ENCODE measurements at regions not wholly inside any gene's neighbourhood (a gene's known extent, or its start where the extent isn't known, plus 50 kb on each side); places are given as distances from the start of the nearest gene placed in this dataset.

DNA sequence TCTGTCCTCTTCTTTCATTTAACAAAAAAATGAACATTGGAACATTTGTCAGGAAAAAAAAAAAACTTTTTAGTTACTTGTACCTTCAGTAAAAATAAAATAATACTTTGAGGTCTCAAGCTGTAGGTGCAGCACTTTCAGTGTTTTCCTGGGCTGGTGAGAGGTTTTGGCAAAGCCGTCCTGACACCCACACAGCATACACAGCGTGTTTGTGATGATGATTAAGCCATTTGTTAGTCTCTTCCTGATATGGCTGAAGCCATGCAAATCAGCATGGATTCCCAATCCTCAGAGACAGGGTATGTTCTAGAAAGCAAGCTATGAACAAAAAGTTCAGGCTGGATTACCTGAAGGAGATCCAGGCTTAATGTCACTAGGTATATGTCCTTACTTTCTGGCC lies 236.8 kb downstream of the ZNF516 start:
- Histone ChIP-seq H3F3A (replicated peaks; ENCODE audit: low read depth) (no peaks in the 10 kb centered on the region), H3K4me3 (no peak overlapping the region), H3K79me2 (replicated peaks; ENCODE audit: insufficient read depth) (no peaks in the 10 kb centered on the region), H3K9me2 (ENCODE audit: insufficient read depth) (no peaks in the 10 kb centered on the region), H3K4me2 (peak overlapping the region; percentile 49), H3K27me3 (ENCODE audit: insufficient read depth) (no peaks in the 10 kb centered on the region), H4K20me1 (replicated peaks; ENCODE audit: insufficient read depth) (no peaks in the 10 kb centered on the region), H3K4me1 (ENCODE audit: insufficient read depth) (peaks cover 37% of the 10 kb centered on the region), H2AFZ (peak overlapping the region; percentile 65; the same call in 1 of the 2 replicates), H3K27ac (ENCODE audit: low read depth) (peak overlapping the region; percentile 46; the same call in 1 of the 2 replicates), H3K36me3 (ENCODE audit: insufficient read depth) (no peaks in the 10 kb centered on the region)
- no peak for TF ChIP-seq CTCF (conservative IDR thresholded peaks at IDR 0.05; ENCODE audit: low read depth in 2 of 2)
- no peak for TF ChIP-seq CREB1 (CRISPR knock-in tag; IDR thresholded peaks at IDR 0.05; ENCODE audit: low read depth)
- TF ChIP-seq EZH2phosphoT487 (IDR thresholded peaks at IDR 0.05; ENCODE audit: unreplicated experiment) = no peak
- TF ChIP-seq, protein P1, sequence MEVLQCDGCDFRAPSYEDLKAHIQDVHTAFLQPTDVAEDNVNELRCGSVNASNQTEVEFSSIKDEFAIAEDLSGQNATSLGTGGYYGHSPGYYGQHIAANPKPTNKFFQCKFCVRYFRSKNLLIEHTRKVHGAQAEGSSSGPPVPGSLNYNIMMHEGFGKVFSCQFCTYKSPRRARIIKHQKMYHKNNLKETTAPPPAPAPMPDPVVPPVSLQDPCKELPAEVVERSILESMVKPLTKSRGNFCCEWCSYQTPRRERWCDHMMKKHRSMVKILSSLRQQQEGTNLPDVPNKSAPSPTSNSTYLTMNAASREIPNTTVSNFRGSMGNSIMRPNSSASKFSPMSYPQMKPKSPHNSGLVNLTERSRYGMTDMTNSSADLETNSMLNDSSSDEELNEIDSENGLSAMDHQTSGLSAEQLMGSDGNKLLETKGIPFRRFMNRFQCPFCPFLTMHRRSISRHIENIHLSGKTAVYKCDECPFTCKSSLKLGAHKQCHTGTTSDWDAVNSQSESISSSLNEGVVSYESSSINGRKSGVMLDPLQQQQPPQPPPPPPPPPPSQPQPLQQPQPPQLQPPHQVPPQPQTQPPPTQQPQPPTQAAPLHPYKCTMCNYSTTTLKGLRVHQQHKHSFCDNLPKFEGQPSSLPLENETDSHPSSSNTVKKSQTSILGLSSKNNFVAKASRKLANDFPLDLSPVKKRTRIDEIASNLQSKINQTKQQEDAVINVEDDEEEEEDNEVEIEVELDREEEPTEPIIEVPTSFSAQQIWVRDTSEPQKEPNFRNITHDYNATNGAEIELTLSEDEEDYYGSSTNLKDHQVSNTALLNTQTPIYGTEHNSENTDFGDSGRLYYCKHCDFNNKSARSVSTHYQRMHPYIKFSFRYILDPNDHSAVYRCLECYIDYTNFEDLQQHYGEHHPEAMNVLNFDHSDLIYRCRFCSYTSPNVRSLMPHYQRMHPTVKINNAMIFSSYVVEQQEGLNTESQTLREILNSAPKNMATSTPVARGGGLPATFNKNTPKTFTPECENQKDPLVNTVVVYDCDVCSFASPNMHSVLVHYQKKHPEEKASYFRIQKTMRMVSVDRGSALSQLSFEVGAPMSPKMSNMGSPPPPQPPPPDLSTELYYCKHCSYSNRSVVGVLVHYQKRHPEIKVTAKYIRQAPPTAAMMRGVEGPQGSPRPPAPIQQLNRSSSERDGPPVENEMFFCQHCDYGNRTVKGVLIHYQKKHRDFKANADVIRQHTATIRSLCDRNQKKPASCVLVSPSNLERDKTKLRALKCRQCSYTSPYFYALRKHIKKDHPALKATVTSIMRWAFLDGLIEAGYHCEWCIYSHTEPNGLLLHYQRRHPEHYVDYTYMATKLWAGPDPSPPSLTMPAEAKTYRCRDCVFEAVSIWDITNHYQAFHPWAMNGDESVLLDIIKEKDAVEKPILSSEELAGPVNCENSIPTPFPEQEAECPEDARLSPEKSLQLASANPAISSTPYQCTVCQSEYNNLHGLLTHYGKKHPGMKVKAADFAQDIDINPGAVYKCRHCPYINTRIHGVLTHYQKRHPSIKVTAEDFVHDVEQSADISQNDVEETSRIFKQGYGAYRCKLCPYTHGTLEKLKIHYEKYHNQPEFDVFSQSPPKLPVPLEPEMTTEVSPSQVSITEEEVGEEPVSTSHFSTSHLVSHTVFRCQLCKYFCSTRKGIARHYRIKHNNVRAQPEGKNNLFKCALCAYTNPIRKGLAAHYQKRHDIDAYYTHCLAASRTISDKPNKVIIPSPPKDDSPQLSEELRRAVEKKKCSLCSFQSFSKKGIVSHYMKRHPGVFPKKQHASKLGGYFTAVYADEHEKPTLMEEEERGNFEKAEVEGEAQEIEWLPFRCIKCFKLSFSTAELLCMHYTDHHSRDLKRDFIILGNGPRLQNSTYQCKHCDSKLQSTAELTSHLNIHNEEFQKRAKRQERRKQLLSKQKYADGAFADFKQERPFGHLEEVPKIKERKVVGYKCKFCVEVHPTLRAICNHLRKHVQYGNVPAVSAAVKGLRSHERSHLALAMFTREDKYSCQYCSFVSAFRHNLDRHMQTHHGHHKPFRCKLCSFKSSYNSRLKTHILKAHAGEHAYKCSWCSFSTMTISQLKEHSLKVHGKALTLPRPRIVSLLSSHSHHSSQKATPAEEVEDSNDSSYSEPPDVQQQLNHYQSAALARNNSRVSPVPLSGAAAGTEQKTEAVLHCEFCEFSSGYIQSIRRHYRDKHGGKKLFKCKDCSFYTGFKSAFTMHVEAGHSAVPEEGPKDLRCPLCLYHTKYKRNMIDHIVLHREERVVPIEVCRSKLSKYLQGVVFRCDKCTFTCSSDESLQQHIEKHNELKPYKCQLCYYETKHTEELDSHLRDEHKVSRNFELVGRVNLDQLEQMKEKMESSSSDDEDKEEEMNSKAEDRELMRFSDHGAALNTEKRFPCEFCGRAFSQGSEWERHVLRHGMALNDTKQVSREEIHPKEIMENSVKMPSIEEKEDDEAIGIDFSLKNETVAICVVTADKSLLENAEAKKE (CRISPR knock-in tag; IDR thresholded peaks at IDR 0.05) = no peak
- no peak for TF ChIP-seq JUNB (IDR thresholded peaks at IDR 0.05; ENCODE audit: unreplicated experiment)
- no peak for TF ChIP-seq ZNF114 (CRISPR knock-in tag; IDR thresholded peaks at IDR 0.05)
- no peaks in the 10 kb centered on the region for H3K27me3 Mint-ChIP-seq (ENCODE audit: insufficient read depth, low read depth, poor library complexity)
- H3K4me3 Mint-ChIP-seq = no peak overlapping the region
- H3K36me3 Mint-ChIP-seq (ENCODE audit: low read depth) = no peaks in the 10 kb centered on the region
- ATAC-seq (peak; percentile 29), DNase-seq (ENCODE audit: low spot score) (no peak)
- peaks cover 45% of the 10 kb centered on the region for H3K4me1 Mint-ChIP-seq
- no peak overlapping the region for H3K27ac Mint-ChIP-seq
- no peaks in the 10 kb centered on the region for H3K9me3 Mint-ChIP-seq

Data from GM23338 (cell line).